GM23248 (cell line): ENCODE measurements at regions not wholly inside any gene's neighbourhood (a gene's known extent, or its start where the extent isn't known, plus 50 kb on each side); places are given as distances from the start of the nearest gene placed in this dataset.

Experiments
- EZH2 ChIP-seq: fragments of 200-600 bp; sonication (generic); IDR thresholded peaks from 2 replicates; pipeline ENCODE4 v1.6.1; 2018; ENCODE audit warnings: antibody characterized with exemption, mild to moderate bottlenecking; ENCODE audit not compliant: insufficient read depth, poor library complexity, severe bottlenecking
- EZH2phosphoT487 ChIP-seq: fragments of 200-600 bp; sonication (generic); IDR thresholded peaks from 2 replicates; pipeline ENCODE4 v1.6.1; 2018; ENCODE audit warnings: antibody characterized with exemption, moderate library complexity, mild to moderate bottlenecking, low read depth; ENCODE audit not compliant: insufficient read depth

- no peak for TF ChIP-seq EZH2phosphoT487
- no peak for TF ChIP-seq EZH2
These were observed 220.0 kb upstream of the SPTLC3 start for GRCh38 chr20:12788632-12789299.
